DND-41 (cell line): ENCODE measurements at regions not wholly inside any gene's neighbourhood (a gene's known extent, or its start where the extent isn't known, plus 50 kb on each side); places are given as distances from the start of the nearest gene placed in this dataset.
A peak's percentile ranks its signal among the peaks of the same experiment; 100 is the strongest.
"Not testable (repeated sequence)": the region's sequence is repeated elsewhere in the genome, so short reads cannot be mapped to it uniquely, and the experiment has no call there.

Experiments
- ATAC-seq: fragments of 200-7000 bp; cut with Tn5 transposase; 3 replicates; pipeline ENCODE4 v1.9.1; 2021; ENCODE audit warnings: low read depth; ENCODE audit not compliant: insufficient read depth
- DNase-seq: peaks from one replicate; pipeline ENCODE4 v3.0.0-alpha.2; 2020
- H2AFZ ChIP-seq: 2 replicates; pipeline ENCODE4 v1.6.0; 2012; ENCODE audit warnings: low read depth, low read length
- H3K27ac ChIP-seq: 2 replicates; pipeline ENCODE4 v1.5.1; 2012; ENCODE audit warnings: low read length, inconsistent platforms
- H3K27me3 ChIP-seq: fragments of 200-600 bp; sonication (generic); 2 replicates; pipeline ENCODE4 v1.6.0; 2012; ENCODE audit warnings: low read length, mild to moderate bottlenecking, inconsistent platforms; ENCODE audit not compliant: insufficient read depth, poor library complexity
- H3K36me3 ChIP-seq: 2 replicates; pipeline ENCODE4 v1.5.1; 2012; ENCODE audit warnings: low read length, inconsistent platforms; ENCODE audit not compliant: insufficient read depth
- H3K4me1 ChIP-seq: 2 replicates; pipeline ENCODE4 v1.5.1; 2012; ENCODE audit warnings: mild to moderate bottlenecking, low read length; ENCODE audit not compliant: insufficient read depth
- H3K4me2 ChIP-seq: 2 replicates; pipeline ENCODE4 v1.6.0; 2012; ENCODE audit warnings: mild to moderate bottlenecking, moderate library complexity, low read length, inconsistent platforms; ENCODE audit not compliant: insufficient read depth
- H3K4me3 ChIP-seq, 2 experiments: fragments of 200-600 bp in 1 of 2; shearing (Covaris generic) in 1 of 2; 2 replicates each; pipeline ENCODE4 v1.5.1; 2012 to 2016; ENCODE audit warnings: inconsistent platforms in 2 of 2, low read length in 2 of 2, mild to moderate bottlenecking in 2 of 2, low read depth in 1 of 2, moderate library complexity in 1 of 2
- H3K79me2 ChIP-seq: 2 replicates; pipeline ENCODE4 v1.6.0; 2012; ENCODE audit warnings: low read length, inconsistent platforms; ENCODE audit not compliant: insufficient read depth
- H3K9ac ChIP-seq: 2 replicates; pipeline ENCODE4 v1.6.0; 2012; ENCODE audit warnings: low read depth, mild to moderate bottlenecking, inconsistent platforms, low read length, moderate library complexity
- H3K9me3 ChIP-seq: 2 replicates; pipeline ENCODE4 v1.5.1; 2012; ENCODE audit warnings: low read length, moderate library complexity, mild to moderate bottlenecking, inconsistent platforms; ENCODE audit not compliant: insufficient read depth, severe bottlenecking
- H4K20me1 ChIP-seq: 2 replicates; pipeline ENCODE4 v1.6.0; 2012; ENCODE audit warnings: low read length; ENCODE audit not compliant: insufficient read depth
- EZH2 ChIP-seq: IDR thresholded peaks from 3 replicates; pipeline ENCODE4 v1.6.1; 2012; ENCODE audit warnings: borderline replicate concordance, low read depth, mild to moderate bottlenecking, moderate library complexity, low read length, inconsistent platforms; ENCODE audit not compliant: severe bottlenecking
- TF ChIP-seq, protein P1 (sequence below): IDR thresholded peaks from 2 replicates; pipeline ENCODE4 v1.5.1; 2012; ENCODE audit warnings: borderline replicate concordance, low read length, moderate library complexity, mild to moderate bottlenecking; ENCODE audit not compliant: poor library complexity, severe bottlenecking; ENCODE audit errors: extremely low read depth

DNA sequence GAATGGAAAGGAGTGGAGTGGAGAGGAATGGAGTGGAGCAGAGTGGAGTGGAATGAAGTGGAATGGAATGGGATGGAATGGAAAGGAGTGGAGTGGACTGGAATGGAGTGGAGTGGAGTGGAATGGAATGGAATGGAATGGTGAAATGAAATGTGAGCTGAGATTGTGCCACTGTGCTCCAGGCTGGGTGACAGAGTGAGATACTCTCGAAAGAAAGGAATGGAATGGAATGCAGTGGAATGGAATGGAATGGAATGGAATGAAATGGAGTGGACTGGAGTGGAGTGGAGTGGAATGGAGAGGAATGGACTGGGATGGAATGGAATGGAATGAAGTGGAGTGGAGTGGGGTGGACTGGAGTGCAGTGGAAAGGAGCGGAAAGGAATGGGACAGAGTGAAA, 605.2 kb downstream of the TP53TG3F start:
- H3K9ac ChIP-seq, H3K36me3 ChIP-seq, H3K4me2 ChIP-seq, H3K27ac ChIP-seq, ATAC-seq, H3K4me3 ChIP-seq, H3K79me2 ChIP-seq, H3K27me3 ChIP-seq, H4K20me1 ChIP-seq, DNase-seq, H2AFZ ChIP-seq, H3K4me1 ChIP-seq: not testable (repeated sequence)
- peaks cover 50% of the 10 kb centered on the region for H3K9me3 ChIP-seq

DNA sequence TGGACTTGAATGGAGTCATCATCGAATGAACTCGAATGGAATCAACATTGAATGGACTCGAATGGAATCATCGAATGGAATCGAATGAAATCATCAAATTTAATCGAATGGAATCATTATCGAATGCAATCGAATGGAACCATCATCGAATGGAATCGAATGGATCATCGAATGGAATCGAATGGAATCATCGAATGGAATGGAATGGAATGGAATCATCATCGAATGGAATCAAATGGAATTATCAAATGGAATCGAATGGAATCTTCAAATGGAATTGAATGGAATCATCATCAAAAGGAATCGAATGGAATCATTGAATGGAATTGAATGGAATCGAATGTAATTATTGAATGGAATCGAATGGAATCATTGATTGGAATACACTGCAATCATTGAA, 610.3 kb downstream of the TP53TG3F start:
- H3K27me3 ChIP-seq, H2AFZ ChIP-seq, ATAC-seq, DNase-seq, H3K4me1 ChIP-seq, H3K79me2 ChIP-seq, H3K27ac ChIP-seq, H4K20me1 ChIP-seq, H3K9ac ChIP-seq, H3K4me2 ChIP-seq, H3K4me3 ChIP-seq, H3K36me3 ChIP-seq: not testable (repeated sequence)
- H3K9me3 ChIP-seq, result peaks cover 31% of the 10 kb centered on the region

DNA sequence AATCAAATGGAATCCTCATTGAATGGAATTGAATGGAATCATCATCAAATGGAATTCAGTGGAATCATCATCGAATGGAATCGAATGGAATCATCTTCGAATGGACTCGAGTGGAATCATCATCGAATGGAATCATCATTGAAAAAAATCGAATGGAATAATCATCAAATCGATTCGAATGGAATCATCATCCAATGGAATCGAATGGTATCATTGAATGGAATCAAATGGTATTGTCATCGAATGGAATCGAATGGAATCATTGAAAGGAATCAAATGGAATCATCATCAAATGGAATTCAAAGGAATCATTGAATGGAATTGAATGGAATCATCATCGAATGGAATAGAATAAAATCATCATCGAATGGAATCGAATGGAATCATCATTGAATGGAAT, 619.3 kb downstream of the TP53TG3F start:
- ATAC-seq (no peak), DNase-seq (no peak)
- Histone ChIP-seq H3K4me3 (no peak overlapping the region), H3K4me2 (no peak overlapping the region), H3K36me3 (no peaks in the 10 kb centered on the region), H3K4me1 (no peaks in the 10 kb centered on the region), H4K20me1 (no peaks in the 10 kb centered on the region), H3K79me2 (no peaks in the 10 kb centered on the region), H3K27me3 (no peaks in the 10 kb centered on the region), H3K9me3 (peaks cover 52% of the 10 kb centered on the region), H3K9ac (no peak overlapping the region), H3K27ac (no peak overlapping the region), H2AFZ (no peak overlapping the region)
- TF ChIP-seq EZH2, result no peak
- TF ChIP-seq, protein P1, sequence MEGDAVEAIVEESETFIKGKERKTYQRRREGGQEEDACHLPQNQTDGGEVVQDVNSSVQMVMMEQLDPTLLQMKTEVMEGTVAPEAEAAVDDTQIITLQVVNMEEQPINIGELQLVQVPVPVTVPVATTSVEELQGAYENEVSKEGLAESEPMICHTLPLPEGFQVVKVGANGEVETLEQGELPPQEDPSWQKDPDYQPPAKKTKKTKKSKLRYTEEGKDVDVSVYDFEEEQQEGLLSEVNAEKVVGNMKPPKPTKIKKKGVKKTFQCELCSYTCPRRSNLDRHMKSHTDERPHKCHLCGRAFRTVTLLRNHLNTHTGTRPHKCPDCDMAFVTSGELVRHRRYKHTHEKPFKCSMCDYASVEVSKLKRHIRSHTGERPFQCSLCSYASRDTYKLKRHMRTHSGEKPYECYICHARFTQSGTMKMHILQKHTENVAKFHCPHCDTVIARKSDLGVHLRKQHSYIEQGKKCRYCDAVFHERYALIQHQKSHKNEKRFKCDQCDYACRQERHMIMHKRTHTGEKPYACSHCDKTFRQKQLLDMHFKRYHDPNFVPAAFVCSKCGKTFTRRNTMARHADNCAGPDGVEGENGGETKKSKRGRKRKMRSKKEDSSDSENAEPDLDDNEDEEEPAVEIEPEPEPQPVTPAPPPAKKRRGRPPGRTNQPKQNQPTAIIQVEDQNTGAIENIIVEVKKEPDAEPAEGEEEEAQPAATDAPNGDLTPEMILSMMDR, result no peak

DNA sequence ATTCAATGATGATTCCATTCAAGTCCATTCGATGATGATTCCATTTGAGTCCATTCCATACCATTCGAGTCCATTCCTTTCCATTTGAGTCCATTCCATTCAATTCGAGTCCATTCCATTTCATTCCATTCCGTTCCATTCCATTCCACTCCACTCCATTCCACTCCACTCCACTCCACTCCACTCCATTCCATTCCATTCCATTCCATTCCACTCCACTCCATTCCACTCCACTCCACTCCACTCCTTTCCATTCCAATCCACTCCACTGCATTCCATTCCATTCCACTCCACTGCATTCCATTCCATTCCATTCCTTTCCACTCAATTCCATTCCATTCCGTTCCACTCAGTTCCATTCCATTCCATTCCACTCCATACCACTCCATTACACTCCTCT, 625.6 kb downstream of the TP53TG3F start:
- H4K20me1 ChIP-seq, result not testable (repeated sequence)
- peaks cover 59% of the 10 kb centered on the region for H3K9me3 ChIP-seq

DNA sequence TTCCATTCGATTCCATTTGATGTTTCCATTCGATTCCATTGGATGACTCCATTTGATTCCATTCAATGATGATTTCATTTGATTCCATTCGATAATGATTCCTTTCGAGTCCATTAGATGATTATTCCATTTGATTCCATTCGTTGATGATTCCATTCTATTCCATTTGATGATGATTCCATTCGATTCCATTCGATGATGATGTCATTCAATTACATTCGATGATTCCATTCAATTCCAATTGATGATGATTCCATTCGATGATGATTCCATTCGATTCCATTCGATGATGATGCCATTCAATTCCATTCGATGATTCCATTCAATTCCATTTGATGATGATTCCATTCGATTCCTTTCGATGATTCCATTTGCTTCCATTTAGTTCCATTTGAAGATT, 635.6 kb downstream of the TP53TG3F start:
- not testable (repeated sequence) for H3K4me1 ChIP-seq, H3K9ac ChIP-seq, H3K4me3 ChIP-seq, H2AFZ ChIP-seq, H3K4me2 ChIP-seq, ATAC-seq, H4K20me1 ChIP-seq, DNase-seq, H3K79me2 ChIP-seq, H3K36me3 ChIP-seq, H3K27me3 ChIP-seq, H3K27ac ChIP-seq
- peaks cover 63% of the 10 kb centered on the region for H3K9me3 ChIP-seq

More for the DNA sequence above, 625.6 kb downstream of the TP53TG3F start:
- not testable (repeated sequence) for H2AFZ ChIP-seq, H3K36me3 ChIP-seq, H3K27ac ChIP-seq, H3K4me2 ChIP-seq, DNase-seq, ATAC-seq, H3K4me3 ChIP-seq, H3K27me3 ChIP-seq, H3K9ac ChIP-seq, H3K4me1 ChIP-seq, H3K79me2 ChIP-seq

DNA sequence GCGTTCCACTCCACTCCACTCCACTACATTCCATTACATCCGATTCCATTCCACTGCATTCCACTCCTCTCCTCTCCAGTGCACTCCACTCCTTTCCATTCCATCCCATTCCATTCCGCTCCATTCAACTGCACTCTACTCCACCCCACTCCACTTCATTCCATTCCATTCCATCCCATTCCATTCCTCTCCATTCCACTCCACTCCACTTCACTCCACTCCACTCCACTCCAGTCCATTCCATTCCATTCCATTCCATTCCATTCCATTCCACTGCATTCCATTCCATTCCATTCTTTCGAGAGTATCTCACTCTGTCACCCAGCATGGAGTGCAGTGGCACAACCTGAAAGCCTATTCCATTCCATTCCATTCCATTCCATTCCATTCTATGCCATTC, 637.5 kb downstream of the TP53TG3F start:
- not testable (repeated sequence) for H3K9ac ChIP-seq, ATAC-seq, H2AFZ ChIP-seq, H4K20me1 ChIP-seq, H3K27me3 ChIP-seq, H3K4me2 ChIP-seq, DNase-seq, H3K27ac ChIP-seq, H3K36me3 ChIP-seq, H3K4me1 ChIP-seq, H3K79me2 ChIP-seq
- H3K4me3 ChIP-seq, result 0 out of 4 replicates have a peak overlapping the region, but pooled peaks of 1 of the 2 experiments have one; percentile 20
- H3K9me3 ChIP-seq, result peaks cover 55% of the 10 kb centered on the region

DNA sequence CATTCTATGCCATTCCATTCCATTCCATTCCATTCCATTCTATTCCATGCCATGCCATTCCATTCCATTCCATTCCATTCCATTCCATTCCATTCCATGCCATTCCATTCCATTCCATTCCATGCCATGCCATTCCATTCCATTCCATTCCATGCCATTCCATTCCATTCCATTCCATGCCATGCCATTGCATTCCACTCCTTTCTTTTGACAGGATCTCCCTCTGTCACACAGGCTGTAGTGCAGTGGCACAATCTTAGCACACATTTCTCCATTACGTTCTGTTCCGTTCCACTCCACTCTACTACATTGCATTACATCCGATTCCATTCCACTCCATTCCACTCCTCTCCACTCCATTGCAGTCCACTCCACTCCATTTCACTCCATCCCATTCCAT, 637.9 kb downstream of the TP53TG3F start:
- H3K9ac ChIP-seq, H3K36me3 ChIP-seq, H3K79me2 ChIP-seq, H2AFZ ChIP-seq, ATAC-seq, H3K4me2 ChIP-seq, DNase-seq, H3K4me1 ChIP-seq, H3K27me3 ChIP-seq, H3K27ac ChIP-seq, H4K20me1 ChIP-seq: not testable (repeated sequence)
- 0 out of 4 replicates have a peak overlapping the region, but pooled peaks of 1 of the 2 experiments have one; percentile 20 for H3K4me3 ChIP-seq
- H3K9me3 ChIP-seq, result peaks cover 55% of the 10 kb centered on the region

DNA sequence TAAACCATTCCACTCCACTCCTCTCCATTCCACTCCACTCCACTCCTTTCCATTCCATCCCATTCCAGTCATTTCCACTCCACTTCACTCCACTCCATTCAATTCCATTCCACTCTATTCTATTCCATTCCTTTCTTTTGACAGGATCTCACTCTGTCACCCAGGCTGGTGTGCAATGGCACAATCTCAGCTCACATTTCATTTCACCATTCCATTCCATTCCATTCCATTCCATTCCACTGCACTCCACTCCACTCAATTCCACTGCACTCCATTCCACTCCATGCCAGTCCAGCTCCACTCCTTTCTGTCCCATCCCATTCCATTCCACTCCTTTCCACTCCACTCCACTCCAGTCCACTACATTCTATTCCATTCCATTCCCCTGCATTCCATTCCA, 638.6 kb downstream of the TP53TG3F start:
- peaks cover 50% of the 10 kb centered on the region for H3K9me3 ChIP-seq
- not testable (repeated sequence) for H3K4me1 ChIP-seq, H2AFZ ChIP-seq, H3K27ac ChIP-seq, H3K79me2 ChIP-seq, H3K36me3 ChIP-seq, H3K9ac ChIP-seq, ATAC-seq, DNase-seq, H3K4me3 ChIP-seq, H3K27me3 ChIP-seq, H4K20me1 ChIP-seq, H3K4me2 ChIP-seq
